ENCODE measurements at regions not wholly inside any gene's neighbourhood (a gene's known extent, or its start where the extent isn't known, plus 50 kb on each side); places are given as distances from the start of the nearest gene placed in this dataset.
"Not testable (repeated sequence)": the region's sequence is repeated elsewhere in the genome, so short reads cannot be mapped to it uniquely, and the experiment has no call there.

DNA sequence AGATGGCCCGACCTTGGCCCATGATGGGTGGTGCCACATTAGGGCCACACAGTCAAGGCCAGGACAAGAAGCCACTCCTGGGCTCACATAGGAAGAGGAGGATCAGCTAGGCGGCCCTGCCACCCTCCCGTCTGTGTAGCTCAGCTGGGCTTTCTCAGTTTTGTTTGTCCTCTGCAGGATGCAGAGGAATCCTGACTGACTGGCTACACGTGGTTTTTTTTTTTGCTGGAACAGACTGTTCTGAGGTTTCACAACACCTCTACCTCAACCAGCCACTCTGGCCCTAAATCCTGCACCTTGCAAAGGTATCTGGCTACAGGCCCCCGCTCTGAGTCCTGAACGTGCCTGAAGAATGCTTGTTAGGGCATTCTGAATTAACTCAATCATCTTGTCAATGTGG is 88.3 kb upstream of the MSX2 start:
- H3K36me3 Mint-ChIP-seq (ENCODE audit: low read depth): no peaks in the 10 kb centered on the region
- DNase-seq (ENCODE audit: low spot score): no peak
- H3K27ac Mint-ChIP-seq: no peak overlapping the region
- H3K4me1 Mint-ChIP-seq (ENCODE audit: low read depth): no peaks in the 10 kb centered on the region
- no peaks in the 10 kb centered on the region for H3K27me3 Mint-ChIP-seq (ENCODE audit: low read depth)
- H3K9me3 Mint-ChIP-seq: no peaks in the 10 kb centered on the region
- no peak overlapping the region for H3K4me3 Mint-ChIP-seq

- H3K9me3 Mint-ChIP-seq: no peaks in the 10 kb centered on the region
- DNase-seq (ENCODE audit: low spot score): no peak
- no peaks in the 10 kb centered on the region for H3K27me3 Mint-ChIP-seq (ENCODE audit: low read depth)
These were observed 81.5 kb upstream of the MSX2 start for GRCh38 chr5:174642816-174643405.

DNA sequence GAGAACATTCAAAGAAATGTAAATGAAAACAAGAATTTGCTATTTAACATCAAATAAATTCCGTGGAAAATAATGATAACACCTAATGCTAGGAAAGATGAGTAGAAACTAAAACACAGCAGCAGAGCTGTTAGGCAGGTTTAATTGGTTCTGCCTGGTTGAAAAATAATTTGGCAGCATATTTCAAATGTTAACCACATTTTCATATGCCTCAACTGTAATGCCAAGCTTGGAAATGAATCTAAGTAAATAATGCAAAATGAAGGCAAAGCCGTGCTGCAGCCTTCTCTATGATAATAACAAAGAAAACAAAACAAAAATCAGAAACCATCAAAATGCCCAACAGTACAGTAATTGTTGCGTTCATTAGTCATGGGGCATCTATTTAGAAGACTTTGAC is 79.9 kb upstream of the MSX2 start:
- Mint-ChIP-seq H3K9me3 (no peaks in the 10 kb centered on the region), H3K36me3 (ENCODE audit: low read depth) (no peaks in the 10 kb centered on the region), H3K27me3 (ENCODE audit: low read depth) (no peaks in the 10 kb centered on the region), H3K4me3 (no peak overlapping the region), H3K27ac (no peak overlapping the region), H3K4me1 (ENCODE audit: low read depth) (no peaks in the 10 kb centered on the region)
- DNase-seq (ENCODE audit: low spot score): no peak

More at GRCh38 chr5:174642816-174643405, 81.5 kb upstream of the MSX2 start:
- Mint-ChIP-seq H3K4me1 (ENCODE audit: low read depth) (no peaks in the 10 kb centered on the region), H3K36me3 (ENCODE audit: low read depth) (no peaks in the 10 kb centered on the region), H3K4me3 (no peak overlapping the region), H3K27ac (no peak overlapping the region)

DNA sequence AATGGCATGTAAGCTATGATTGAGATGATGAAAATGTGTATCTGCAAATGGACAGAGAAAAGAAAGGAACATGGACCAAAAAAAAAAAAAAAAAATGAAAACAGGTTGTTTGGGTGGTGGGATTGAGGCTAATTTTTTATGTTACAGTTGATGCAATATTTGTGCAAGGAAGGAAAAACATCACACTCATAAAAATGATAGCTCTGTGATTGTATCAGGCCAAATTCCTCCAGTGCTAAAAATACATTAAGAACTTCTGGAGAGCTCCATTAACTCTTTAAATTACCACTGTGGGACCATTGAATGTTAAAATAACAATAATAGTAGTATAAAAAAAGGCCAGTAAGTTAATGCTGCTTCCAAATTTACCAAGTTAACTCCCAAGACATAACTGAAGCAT is 79.5 kb upstream of the MSX2 start:
- DNase-seq (ENCODE audit: low spot score): no peak
- H3K27ac Mint-ChIP-seq: no peak overlapping the region
- H3K9me3 Mint-ChIP-seq: no peaks in the 10 kb centered on the region
- no peak overlapping the region for H3K4me3 Mint-ChIP-seq
- H3K27me3 Mint-ChIP-seq (ENCODE audit: low read depth): no peaks in the 10 kb centered on the region
- no peaks in the 10 kb centered on the region for H3K4me1 Mint-ChIP-seq (ENCODE audit: low read depth)
- no peaks in the 10 kb centered on the region for H3K36me3 Mint-ChIP-seq (ENCODE audit: low read depth)

DNA sequence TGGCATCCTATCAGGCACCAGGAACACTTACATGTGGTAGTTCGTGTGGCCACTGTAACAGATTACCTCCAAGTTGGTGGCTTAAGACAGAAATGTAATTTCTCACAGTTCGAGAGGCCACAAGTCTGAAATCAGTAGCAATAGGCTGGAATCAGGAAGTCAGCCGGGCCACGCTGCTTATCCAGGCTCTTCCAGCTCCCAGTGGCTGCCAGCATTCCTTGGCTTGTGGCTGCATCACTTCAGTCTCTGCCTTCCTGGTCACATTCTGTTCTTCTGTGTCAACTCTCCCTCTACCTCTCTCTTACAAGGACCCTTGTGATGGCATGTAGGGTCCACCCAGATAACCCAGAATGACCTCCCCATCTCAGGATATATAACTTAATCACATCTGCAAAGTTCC is 78.7 kb upstream of the MSX2 start:
- H3K27ac Mint-ChIP-seq: no peak overlapping the region
- no peaks in the 10 kb centered on the region for H3K4me1 Mint-ChIP-seq (ENCODE audit: low read depth)
- H3K9me3 Mint-ChIP-seq: no peaks in the 10 kb centered on the region
- no peaks in the 10 kb centered on the region for H3K36me3 Mint-ChIP-seq (ENCODE audit: low read depth)
- DNase-seq (ENCODE audit: low spot score): no peak
- H3K4me3 Mint-ChIP-seq: no peak overlapping the region
- H3K27me3 Mint-ChIP-seq (ENCODE audit: low read depth): no peaks in the 10 kb centered on the region

DNA sequence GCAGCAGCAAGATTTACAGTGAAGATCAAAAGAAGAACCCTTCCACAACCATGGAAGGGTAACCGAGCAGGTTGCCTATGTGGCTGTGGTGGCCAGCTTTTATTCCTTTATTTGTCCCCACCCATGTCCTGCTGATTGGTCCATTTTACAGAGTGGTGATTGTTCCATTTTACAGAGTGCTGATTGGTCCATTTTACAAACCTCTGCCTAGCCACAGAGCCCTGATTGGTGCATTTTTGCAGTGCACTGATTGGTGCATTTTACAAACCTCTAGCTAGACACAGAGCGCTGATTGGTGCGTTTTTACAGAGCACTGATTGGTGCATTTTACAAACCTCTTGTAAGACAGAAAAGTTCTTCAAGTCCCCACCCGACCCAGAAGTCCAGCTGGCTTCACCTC is 75.8 kb upstream of the MSX2 start:
- not testable (repeated sequence) for H3K4me1 Mint-ChIP-seq (ENCODE audit: low read depth); DNase-seq (ENCODE audit: low spot score); H3K9me3 Mint-ChIP-seq; H3K27me3 Mint-ChIP-seq (ENCODE audit: low read depth); H3K36me3 Mint-ChIP-seq (ENCODE audit: low read depth); H3K4me3 Mint-ChIP-seq; H3K27ac Mint-ChIP-seq

- Mint-ChIP-seq H3K4me1 (ENCODE audit: low read depth) (no peaks in the 10 kb centered on the region), H3K4me3 (no peak overlapping the region), H3K36me3 (ENCODE audit: low read depth) (no peaks in the 10 kb centered on the region), H3K9me3 (no peaks in the 10 kb centered on the region), H3K27me3 (ENCODE audit: low read depth) (no peaks in the 10 kb centered on the region), H3K27ac (no peak overlapping the region)
- DNase-seq (ENCODE audit: low spot score): no peak
These were observed 75.0 kb upstream of the MSX2 start for GRCh38 chr5:174649391-174649790.

GRCh38 chr5:174654442-174654841 is 69.9 kb upstream of the MSX2 start:
- no peak overlapping the region for H3K4me3 Mint-ChIP-seq
- H3K4me1 Mint-ChIP-seq (ENCODE audit: low read depth): no peaks in the 10 kb centered on the region
- no peaks in the 10 kb centered on the region for H3K36me3 Mint-ChIP-seq (ENCODE audit: low read depth)
- H3K27me3 Mint-ChIP-seq (ENCODE audit: low read depth): no peaks in the 10 kb centered on the region
- H3K9me3 Mint-ChIP-seq: no peaks in the 10 kb centered on the region
- no peak overlapping the region for H3K27ac Mint-ChIP-seq
- no peak for DNase-seq (ENCODE audit: low spot score)

- Mint-ChIP-seq H3K27me3 (ENCODE audit: low read depth) (no peaks in the 10 kb centered on the region), H3K27ac (no peak overlapping the region), H3K9me3 (no peaks in the 10 kb centered on the region), H3K4me3 (no peak overlapping the region), H3K36me3 (ENCODE audit: low read depth) (no peaks in the 10 kb centered on the region), H3K4me1 (ENCODE audit: low read depth) (no peaks in the 10 kb centered on the region)
- DNase-seq (ENCODE audit: low spot score): no peak
These were observed 69.0 kb upstream of the MSX2 start for GRCh38 chr5:174655351-174655750.

DNA sequence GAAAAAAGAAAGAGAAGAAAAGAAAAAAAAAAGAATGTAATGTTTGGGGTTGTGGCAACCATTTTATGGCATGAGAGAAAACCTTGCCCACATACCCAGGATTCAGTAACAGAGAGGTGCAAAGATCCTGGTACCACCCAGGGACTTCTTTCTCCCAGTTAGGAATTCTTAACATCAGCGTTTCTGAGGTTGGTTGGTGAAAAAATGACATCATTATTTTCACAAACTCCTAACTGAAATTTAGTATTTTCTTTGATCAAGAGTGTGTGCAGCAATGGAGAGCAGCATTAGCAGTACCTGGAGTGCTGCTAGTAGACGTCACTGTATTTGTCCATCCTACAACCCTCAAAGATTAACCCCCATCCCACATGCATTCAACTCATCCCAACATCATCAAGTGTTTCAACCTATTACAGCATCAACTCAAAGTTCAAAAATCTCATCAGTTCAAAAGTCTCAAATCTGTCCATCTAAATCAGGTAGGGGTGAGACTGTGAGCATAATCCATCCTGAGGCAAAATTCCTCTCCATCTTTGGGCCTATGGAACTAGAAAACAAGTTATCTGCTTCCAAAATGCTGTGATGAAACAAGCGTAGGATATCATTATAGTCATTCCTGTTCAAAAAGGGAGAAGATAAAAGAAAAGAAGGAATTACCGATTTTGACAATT is 60.1 kb upstream of the MSX2 start:
- Mint-ChIP-seq H3K4me1 (ENCODE audit: low read depth) (no peaks in the 10 kb centered on the region), H3K9me3 (no peaks in the 10 kb centered on the region), H3K27ac (no peak overlapping the region), H3K36me3 (ENCODE audit: low read depth) (no peaks in the 10 kb centered on the region), H3K27me3 (ENCODE audit: low read depth) (no peaks in the 10 kb centered on the region), H3K4me3 (no peak overlapping the region)
- DNase-seq (ENCODE audit: low spot score): no peak

GRCh38 chr5:174665347-174665746 is 59.0 kb upstream of the MSX2 start:
- no peak for DNase-seq (ENCODE audit: low spot score)
- no peak overlapping the region for H3K27ac Mint-ChIP-seq
- no peaks in the 10 kb centered on the region for H3K9me3 Mint-ChIP-seq
- no peaks in the 10 kb centered on the region for H3K4me1 Mint-ChIP-seq (ENCODE audit: low read depth)
- H3K4me3 Mint-ChIP-seq: no peak overlapping the region
- no peaks in the 10 kb centered on the region for H3K36me3 Mint-ChIP-seq (ENCODE audit: low read depth)
- no peaks in the 10 kb centered on the region for H3K27me3 Mint-ChIP-seq (ENCODE audit: low read depth)

DNA sequence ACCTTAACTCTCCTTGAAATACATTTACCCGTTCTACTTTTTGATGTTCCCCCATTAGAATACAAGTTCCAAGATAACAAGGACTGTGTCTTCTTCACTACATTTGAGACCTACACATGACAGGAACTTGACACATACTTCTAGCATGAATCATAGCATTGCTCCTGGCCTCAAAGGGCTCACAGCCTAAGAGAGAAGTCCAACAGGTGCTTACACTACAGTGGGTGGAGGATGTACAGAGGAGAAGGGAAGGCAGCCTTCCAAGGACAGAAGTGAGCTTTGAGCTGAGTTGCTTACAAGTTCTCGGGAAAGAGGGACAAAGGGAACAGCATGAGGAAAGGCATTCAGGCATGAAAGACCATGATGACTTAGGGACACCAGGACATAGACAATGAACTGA is 56.9 kb upstream of the MSX2 start:
- DNase-seq (ENCODE audit: low spot score): no peak
- H3K36me3 Mint-ChIP-seq (ENCODE audit: low read depth): no peaks in the 10 kb centered on the region
- H3K9me3 Mint-ChIP-seq: no peaks in the 10 kb centered on the region
- no peaks in the 10 kb centered on the region for H3K4me1 Mint-ChIP-seq (ENCODE audit: low read depth)
- H3K4me3 Mint-ChIP-seq: no peak overlapping the region
- no peak overlapping the region for H3K27ac Mint-ChIP-seq
- no peaks in the 10 kb centered on the region for H3K27me3 Mint-ChIP-seq (ENCODE audit: low read depth)

- no peak for DNase-seq (ENCODE audit: low spot score)
- Mint-ChIP-seq H3K27ac (no peak overlapping the region), H3K4me3 (no peak overlapping the region), H3K9me3 (no peaks in the 10 kb centered on the region), H3K27me3 (ENCODE audit: low read depth) (no peaks in the 10 kb centered on the region), H3K4me1 (ENCODE audit: low read depth) (no peaks in the 10 kb centered on the region), H3K36me3 (ENCODE audit: low read depth) (no peaks in the 10 kb centered on the region)
These were observed 56.0 kb upstream of the MSX2 start for GRCh38 chr5:174668349-174668748.
